ENCODE measurements at regions not wholly inside any gene's neighbourhood (a gene's known extent, or its start where the extent isn't known, plus 50 kb on each side); places are given as distances from the start of the nearest gene placed in this dataset.

DNA sequence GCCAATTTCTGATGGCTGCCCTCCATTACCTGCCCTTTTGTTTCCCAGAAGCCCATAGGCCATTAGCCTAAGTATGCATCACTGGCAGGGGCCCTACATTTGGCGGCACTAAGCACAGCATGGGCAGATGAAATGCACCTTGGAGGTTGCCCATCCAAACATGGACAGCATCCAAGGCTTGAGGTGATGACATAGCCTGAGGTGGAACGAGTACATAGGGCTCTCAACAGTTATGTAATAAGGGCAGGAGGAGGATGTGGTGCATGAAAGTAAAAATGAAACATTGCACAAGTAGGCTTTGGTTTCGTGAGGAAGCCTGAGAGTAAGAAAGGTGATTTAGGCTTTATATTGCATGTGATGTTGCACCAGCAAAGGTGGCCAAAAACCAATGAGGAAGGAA, 148.1 kb downstream of the FAM76B start:
- TF ChIP-seq, protein P1, sequence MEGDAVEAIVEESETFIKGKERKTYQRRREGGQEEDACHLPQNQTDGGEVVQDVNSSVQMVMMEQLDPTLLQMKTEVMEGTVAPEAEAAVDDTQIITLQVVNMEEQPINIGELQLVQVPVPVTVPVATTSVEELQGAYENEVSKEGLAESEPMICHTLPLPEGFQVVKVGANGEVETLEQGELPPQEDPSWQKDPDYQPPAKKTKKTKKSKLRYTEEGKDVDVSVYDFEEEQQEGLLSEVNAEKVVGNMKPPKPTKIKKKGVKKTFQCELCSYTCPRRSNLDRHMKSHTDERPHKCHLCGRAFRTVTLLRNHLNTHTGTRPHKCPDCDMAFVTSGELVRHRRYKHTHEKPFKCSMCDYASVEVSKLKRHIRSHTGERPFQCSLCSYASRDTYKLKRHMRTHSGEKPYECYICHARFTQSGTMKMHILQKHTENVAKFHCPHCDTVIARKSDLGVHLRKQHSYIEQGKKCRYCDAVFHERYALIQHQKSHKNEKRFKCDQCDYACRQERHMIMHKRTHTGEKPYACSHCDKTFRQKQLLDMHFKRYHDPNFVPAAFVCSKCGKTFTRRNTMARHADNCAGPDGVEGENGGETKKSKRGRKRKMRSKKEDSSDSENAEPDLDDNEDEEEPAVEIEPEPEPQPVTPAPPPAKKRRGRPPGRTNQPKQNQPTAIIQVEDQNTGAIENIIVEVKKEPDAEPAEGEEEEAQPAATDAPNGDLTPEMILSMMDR (IDR thresholded peaks at IDR 0.05): no peak
- TF ChIP-seq ZFX (IDR thresholded peaks at IDR 0.05; ENCODE audit: borderline replicate concordance): no peak
